DMS53 treated with DMSO at 0.1 percent for 48 hours (cell line): ENCODE measurements at regions not wholly inside any gene's neighbourhood (a gene's known extent, or its start where the extent isn't known, plus 50 kb on each side); places are given as distances from the start of the nearest gene placed in this dataset.

Experiments
- DNase-seq: peaks from one replicate; lab custom pipeline; 2025; ENCODE audit not compliant: unreplicated experiment; lab: John Stamatoyannopoulos, UW

DNA sequence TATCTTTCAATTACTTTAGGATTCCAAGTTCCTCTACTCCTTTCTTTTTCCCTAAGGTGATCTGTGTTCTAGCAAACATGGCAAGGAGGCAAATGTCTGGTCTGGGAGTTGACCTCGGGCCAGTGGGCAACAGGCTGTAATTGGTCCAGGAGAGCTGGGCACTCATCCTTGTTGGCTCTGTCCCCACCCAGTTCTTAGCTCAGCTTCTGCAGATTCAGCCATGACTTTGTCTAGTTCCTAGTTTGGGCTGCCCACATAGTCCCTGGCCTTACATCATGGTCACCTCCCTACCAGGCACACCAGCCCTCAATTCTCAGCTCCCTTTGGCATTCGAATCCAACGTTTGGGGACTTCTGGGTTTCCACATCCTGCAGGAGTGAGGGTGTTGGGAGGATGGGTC, 92.1 kb upstream of the DAP start:
- DNase-seq = no peak

DNA sequence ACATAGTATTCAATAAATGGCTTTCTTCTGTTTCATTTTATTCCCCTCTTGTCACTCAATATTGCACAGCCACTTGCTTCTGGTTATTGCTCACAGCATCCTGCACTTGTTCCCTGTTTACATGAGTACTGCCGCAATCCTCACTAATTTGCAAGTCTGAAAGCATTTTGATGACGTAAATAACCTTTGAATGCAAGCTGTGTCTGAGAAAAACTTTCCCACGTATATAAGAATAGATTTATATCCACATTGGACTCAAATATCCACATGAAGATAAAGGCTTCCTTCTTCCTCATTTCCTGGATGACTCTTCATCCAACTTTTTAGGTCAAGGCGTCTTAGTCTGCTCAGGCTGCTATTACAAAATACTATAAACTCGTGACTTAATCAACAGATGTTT, 88.2 kb upstream of the DAP start:
- DNase-seq = no peak

DNA sequence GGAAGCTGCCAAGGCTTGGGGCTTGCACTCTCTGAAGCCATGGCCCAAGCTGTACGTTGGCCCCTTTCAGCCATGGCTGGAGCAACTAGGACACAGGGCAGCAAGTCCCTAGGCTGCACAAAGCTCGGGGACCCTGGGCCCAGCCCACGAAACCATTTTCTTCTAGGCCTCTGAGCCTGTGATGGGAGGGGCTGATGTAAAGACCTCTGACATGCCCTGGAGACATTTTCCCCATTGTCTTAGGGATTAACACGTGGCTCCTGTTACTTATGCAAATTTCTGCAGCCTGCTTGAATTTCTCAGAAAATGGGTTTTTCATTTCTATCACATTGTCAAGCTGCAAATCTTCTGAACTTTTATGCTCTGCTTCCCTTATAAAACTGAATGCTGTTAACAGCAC, 83.0 kb upstream of the DAP start:
- no peak for DNase-seq

DNA sequence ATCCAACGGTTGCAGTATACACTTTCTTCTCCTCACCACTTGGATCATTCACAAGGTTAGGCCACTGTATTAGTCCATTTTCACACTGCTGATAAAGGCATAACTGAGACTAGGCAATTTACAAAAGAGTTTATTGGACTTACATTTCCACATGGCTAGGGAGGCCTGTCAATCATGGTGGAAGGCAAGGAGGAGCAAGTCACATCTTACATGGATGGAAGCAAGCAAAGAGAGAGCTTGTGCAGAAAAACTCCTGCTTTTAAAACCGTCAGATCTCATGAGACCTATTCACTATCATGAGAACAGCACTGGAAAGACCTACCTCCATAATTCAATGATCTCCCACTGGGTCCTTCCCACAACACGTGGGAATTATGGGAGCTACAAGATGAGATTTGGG, 81.8 kb upstream of the DAP start:
- no peak for DNase-seq

GRCh38 chr5:10839916-10840599, 79.0 kb upstream of the DAP start:
- DNase-seq = no peak

- no peak for DNase-seq
These were observed 78.1 kb upstream of the DAP start for GRCh38 chr5:10839118-10839517.

DNA sequence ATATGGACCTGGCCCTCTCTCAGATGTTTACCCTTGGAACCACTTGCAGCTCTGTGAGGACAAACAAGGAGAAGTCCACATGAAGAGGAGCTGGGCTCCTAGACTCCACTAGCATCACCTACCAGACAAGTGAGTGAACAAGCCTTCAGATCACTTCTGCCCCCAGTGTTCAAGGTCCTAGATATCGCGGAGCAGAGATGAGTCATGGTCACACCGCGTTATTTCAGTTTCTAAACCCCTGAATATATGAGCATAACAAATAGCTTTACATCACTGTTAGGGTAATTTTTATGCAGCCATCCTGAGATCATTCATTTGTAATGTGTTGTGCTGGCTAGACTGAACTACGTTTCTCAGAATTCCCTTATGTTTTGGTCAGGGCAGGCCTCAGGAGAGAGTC, 77.0 kb upstream of the DAP start:
- no peak for DNase-seq

DNA sequence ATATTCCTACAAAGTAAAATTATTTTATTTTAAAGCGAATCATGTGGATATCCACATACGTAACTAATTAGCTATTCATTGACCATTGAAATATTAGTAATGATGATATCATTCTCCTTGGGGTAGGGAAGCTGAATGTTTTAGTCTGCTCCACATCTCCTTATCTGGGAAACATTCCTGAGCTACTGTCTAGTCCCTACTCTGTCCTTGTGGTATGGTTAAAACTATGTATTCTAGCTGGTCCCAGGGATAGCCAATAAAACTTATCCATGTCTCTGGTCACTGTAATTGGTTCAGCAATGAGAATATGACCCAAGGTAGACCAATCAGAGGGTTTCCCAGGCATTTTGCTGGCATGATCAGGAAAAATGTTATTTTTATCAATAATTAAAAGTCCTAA, 76.0 kb upstream of the DAP start:
- DNase-seq = no peak

GRCh38 chr5:10834695-10835094, 73.7 kb upstream of the DAP start:
- no peak for DNase-seq

DNA sequence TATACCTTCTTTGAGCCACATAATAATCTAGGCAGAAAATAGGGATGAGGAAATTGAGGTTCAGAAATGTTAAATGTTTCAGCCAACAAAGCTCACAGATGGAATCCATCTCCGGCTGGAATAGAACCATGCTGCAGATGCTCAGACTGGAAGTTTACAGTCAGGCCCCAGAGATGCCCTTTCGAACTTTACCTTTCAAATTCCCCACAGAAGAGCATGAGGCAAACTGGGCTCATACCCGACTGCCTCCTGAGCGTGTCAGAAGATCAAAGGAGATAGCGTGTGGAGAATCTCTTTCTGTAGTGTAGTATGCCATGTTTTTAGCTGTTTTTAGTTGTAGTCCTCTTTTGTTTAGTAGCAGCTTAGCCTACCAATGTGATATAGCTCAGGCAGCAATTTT, 72.0 kb upstream of the DAP start:
- no peak for DNase-seq

DNA sequence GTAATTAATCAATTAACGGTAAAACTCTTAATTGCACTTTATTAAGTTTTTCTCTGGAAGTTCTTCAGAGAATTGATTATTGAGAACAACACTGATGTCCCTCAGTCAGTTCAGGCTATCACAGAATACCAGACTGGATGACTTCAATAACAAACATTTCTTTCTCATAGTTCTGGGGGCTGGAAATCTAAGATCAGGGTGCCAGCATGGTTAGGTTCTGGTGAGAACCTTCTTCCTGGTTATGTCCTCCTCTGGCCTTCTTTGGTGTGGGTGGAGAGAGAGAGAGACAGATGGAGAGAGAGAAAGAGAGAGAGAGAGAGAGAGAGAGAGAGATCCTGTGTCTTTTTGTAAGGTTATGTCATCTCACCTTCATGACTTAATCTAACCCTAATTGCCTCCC, 71.4 kb upstream of the DAP start:
- no peak for DNase-seq

DNA sequence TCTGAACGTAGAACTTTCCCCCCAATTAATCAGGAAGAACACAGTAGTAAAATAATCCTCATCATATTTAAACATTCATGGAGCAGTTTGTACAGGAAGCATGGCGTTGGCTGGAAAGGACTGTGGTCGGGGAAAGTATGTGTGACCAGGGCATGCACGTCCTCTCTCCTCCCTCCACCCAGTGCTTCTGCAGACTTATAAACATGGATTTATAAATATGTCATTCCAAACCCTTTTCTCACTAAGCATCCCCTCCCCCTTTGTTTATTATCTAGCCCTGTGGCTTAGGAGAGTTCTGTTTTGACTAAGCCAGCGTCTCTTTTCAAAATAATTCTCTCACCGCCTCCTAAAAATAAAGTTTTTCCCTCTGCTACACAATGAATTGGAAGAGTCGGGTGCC, 70.4 kb upstream of the DAP start:
- no peak for DNase-seq

DNA sequence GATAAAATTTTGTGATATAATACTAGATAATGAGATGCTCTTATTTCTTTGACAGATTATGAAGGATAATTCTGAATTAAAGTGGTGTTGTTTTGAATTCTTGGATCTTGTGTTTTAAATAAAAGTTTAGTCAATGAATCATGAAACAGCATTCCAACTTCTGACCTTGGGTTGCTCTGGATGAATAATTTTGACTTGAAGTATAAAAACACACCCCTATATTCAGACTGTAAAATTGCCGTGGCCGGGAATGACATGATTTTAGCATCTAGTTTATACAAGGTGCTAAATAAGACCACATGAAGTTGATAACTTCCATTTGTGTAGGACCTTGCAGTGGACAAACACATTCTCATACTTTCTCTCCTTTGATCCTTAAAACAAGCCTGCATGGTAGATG, 67.2 kb upstream of the DAP start:
- no peak for DNase-seq

GRCh38 chr5:10827571-10827970, 66.5 kb upstream of the DAP start:
- DNase-seq = no peak

DNA sequence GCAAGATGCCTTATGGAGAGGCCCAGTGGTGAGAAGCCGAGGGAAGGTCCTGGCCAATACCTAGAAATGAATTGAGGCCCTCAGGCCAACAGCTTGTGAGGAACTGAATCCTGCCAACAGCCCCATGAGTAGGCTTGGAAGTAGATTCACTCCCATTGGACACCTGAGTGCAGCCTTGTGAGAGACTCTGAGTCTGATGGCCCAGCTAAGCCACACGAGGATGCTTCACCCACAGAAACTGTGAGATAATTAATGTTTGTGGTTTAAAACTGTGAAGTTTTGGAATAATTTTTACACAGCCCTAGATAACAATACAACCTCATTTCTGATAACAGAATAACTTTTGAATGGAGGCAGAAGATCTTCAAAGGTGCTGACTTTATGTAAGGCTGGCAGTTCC, 65.9 kb upstream of the DAP start:
- no peak for DNase-seq

GRCh38 chr5:10825897-10826644, 65.0 kb upstream of the DAP start:
- DNase-seq = no peak

DNA sequence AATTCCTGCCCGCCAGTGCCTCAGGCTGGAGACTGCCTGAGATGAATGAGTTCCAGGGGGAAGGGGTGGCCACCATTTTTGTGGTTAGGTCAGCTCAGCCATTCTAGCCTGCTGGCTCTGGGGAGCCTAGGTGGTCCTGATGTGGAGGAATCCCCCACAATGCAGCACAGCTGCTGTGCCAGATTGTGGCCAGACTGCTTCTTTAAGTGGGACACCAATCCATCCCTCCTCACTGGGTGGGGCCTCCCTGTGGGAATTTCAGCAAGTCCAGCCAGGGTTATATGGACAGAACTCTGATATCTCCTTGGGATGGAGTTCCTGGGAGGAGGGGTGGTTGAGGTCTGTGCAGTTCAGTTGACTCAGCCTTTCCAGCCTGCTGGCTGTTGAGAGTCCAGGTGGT, 51.2 kb upstream of the DAP start:
- no peak for DNase-seq
